NCI-H2171 (cell line): ENCODE measurements at regions not wholly inside any gene's neighbourhood (a gene's known extent, or its start where the extent isn't known, plus 50 kb on each side); places are given as distances from the start of the nearest gene placed in this dataset.

Experiments
- DNase-seq: peaks from one replicate; lab custom pipeline; 2025; lab: John Stamatoyannopoulos, UW

DNA sequence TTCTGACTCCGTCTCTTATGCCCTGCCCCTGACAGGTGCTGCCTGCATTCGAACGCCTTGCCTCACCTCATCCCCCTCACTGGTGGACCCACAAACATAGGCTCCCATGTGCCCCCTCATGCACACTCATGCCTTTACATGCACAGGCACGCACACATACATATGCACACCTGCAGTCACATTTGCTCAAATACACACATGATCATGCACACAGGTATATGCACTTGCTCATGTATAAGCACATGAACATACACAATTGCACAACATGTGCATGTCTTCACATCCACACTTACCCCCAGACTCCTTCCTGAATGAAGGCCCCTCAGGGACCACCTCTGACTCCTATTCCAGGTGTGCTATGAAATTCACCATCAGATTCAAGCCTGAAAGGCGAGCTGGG lies 506.9 kb downstream of the PTPRU start:
- DNase-seq: no peak

DNA sequence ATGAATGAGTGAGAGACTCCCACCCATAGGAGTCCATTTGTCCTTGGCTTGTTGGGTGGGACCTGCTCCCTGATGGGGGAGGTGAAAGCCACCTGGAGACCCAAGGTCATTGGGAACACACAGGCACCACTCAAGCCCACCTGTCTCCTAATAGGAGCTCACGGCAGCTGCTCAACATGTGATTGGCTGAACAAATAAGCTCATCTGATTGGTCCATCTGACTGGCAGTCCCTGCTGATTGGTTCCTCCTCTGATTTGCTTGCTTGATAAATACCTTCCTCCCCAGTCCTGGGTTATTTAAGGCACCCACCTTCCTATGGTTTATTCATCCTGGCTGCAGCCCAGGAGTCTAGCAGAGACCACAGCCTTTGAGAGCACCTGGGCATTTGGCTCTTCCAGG lies 502.9 kb downstream of the PTPRU start:
- DNase-seq: no peak

GRCh38 chr1:29736582-29737188 lies 500.4 kb downstream of the PTPRU start:
- DNase-seq: no peak

- no peak for DNase-seq
These were observed 496.1 kb downstream of the PTPRU start for GRCh38 chr1:29732453-29732852.

DNA sequence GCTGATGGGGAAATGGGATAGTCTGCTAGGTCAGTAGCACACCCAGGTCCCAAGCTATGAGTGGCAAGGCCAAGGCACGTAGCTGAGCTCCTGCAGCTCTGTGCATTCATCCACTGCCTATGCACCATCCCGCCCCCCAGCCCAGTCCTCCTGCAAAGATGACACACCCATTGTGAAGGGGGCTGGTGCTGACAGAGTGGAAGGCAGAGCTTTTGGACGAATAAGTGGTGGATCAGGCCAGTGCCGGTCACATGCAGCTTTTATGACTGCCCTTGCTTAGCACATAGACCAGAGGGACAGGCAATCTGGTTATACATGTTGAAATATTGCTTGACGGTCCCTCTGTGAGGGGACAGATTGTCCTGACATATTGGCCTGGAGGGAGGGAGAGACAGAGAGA lies 494.3 kb downstream of the PTPRU start:
- no peak for DNase-seq

GRCh38 chr1:29729281-29729680 lies 493.0 kb downstream of the PTPRU start:
- DNase-seq: no peak

DNA sequence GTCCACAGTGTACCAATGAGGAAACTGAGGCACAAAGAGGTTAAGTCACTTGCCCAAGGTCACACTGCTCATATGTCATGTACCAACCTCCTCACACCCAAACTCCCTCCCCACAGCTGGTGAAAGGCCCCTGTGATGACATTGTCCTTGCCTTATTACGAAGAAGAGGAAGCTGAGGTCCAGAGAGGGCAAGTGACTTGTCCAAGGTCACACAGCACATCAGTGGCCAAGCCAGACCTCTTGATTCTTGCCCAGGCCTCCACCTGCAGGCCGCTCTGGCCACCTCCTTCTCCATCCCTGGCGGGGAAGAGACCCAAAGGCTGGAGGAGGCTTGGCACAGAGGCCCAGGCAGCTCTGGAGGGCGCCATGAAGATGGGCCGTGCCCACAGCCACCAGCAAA lies 492.4 kb downstream of the PTPRU start:
- DNase-seq: no peak

DNA sequence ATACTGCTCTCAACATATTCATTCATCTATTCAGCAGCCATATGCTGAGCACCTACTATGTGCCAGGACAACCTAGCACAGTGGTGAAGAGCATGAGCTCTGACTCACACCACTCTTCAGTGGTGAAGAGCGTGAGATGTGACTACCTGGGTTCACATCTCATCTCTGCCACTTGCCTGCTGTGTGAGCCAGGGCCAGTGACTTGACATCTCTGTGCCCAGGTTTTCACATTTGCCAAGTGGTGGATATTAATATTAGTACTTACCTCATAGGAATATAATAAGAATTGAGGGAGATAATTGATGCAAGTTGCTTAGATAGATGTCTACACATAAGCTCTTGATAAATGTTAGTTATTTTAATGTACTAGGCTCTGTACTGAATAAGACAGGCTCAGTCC lies 488.9 kb downstream of the PTPRU start:
- no peak for DNase-seq

DNA sequence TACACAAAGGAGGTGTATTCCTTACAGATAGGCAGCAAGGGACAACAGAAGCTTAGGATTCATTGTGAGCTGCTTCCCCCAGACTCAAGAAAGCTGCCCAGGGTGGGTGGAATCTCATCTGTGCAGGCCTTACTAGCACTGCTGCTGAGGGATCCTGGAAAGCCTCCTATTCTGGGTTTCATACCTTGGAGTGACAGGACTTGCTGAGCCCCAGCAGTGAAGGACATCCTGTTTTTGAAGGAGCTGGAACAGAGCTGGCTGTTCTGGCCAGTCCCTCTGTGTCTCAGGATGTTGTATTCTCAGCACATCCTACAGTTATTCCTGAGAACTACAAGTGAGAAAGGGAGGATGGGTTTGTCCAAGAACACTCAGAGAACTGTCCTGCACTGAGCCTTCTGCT lies 486.3 kb downstream of the PTPRU start:
- no peak for DNase-seq

GRCh38 chr1:29719253-29719652 lies 482.9 kb downstream of the PTPRU start:
- no peak for DNase-seq

- no peak for DNase-seq
These were observed 482.5 kb downstream of the PTPRU start for GRCh38 chr1:29718791-29719190.

- DNase-seq: no peak
These were observed 480.0 kb downstream of the PTPRU start for GRCh38 chr1:29716306-29716705.

GRCh38 chr1:29713857-29714256 lies 477.5 kb downstream of the PTPRU start:
- no peak for DNase-seq

- no peak for DNase-seq
These were observed 476.5 kb downstream of the PTPRU start for GRCh38 chr1:29712801-29713200.

DNA sequence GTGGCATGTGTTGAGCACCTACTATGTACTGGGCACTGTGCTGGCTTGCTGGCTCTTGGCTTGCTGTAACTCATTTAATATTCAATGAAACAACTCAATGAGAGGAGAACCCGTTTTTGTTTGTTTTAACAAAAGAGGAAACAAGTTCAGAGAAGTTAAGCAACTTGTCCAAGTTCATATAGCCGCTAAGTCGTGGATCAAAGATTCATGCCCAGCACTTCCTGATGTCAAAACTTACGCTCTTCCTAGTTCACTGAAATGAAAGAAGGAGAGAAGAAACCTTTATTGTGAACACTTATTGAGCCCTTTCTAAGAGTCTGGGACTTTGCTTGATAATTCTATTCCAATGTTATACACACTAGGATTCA lies 475.9 kb downstream of the PTPRU start:
- no peak for DNase-seq

DNA sequence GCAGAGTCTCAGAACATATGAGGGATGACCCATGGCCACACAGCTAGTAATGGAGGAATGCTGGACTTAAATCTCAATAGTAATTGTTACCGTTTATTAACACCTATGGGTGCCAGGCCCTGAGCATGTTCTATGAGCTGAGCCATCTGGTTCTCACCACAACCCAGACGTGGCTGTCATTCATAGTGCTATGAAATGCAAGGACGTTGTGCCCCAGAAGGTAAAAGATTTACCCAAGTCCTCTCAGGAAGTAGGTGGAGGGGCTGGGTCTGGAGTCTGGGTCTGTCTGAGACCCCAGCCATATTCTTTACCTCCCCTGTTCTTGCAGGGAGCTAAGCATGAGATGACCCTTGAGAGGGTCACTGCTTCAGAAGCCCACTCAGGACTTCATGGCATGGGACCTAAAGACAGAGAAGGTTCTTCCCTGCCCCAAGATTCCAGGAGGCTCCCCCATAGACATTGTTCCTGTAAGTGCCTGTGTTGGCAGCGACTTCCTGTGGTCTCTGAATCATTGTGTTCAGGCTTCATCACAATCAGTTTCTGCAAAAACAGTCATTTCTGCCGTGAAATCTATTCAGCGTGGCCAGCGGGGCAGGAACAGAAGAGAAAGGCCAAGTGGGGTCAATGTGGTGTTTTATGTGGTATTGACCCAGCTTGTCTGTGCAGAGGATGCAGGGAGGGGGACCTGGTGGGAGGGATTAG lies 475.4 kb downstream of the PTPRU start:
- no peak for DNase-seq

DNA sequence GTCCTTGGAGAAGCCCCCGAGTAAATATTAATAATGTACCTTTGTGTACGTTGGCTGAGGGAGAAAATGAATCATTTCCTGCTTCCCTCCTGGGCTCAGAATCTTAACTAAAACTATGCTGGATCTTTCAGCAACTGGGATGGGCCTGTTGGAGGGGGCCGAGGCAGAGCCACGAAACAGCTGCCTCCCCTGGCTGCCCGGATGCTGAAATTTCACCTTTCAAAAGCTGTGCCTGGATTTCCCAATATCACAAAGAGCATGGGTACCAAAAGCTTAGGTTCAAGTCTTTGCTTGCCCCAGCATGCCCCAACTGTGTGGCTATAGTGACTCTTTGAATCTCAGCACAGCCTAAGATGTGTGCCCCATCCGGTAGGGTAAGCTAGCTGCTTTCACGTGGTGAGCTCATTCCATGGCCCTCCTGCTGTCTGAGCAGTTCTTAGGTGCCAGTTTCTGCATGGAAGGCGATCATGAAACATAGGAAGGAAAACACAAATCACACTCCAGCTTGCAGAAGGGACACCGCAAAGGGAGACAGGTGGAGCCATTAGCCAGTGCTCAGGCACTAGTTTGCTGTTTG lies 473.5 kb downstream of the PTPRU start:
- DNase-seq: peak; percentile 52

DNA sequence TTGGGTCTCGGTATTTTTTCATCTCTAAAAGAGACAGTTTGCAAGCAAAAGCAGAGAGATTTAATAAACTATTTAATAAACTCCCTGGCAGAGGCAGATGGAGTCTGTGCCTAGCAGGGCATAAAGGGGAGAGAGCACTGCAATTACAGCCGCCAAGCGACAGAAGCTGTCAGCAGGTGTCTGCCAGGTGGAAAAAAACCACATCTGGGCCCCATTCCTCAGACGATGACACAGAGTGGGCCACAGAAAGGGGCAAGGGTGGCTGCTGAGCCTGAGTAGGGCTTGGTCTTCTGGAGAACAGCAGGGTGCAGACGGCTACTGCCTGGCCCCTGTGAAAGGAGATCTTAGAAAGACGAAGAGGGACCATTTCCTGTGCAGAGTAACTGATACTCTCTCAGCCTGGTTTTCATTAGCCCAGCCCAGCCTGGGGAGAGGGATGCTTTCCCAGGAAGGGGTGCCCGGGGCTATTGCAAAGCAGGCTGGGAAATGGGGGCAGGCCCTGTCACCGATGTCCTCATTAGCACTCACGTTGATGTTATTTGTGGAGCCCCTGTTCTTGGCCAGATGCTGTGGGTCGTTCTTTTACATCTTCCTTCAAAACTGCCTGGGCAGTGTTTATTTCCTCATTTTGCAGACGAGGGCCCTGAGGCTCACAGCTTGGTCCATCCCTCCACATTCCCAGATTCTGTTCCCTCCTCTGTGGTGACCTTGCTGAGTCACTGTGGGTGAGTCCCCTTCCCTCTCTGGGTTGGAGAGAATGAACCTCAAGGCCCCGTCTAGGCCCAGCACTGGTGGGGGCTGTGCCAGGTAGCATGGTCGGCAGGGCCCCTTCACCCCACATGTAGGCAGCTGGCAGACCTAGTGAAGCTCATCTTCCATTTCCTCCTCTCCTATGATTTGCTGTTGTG lies 472.7 kb downstream of the PTPRU start:
- peak; percentile 88 for DNase-seq

DNA sequence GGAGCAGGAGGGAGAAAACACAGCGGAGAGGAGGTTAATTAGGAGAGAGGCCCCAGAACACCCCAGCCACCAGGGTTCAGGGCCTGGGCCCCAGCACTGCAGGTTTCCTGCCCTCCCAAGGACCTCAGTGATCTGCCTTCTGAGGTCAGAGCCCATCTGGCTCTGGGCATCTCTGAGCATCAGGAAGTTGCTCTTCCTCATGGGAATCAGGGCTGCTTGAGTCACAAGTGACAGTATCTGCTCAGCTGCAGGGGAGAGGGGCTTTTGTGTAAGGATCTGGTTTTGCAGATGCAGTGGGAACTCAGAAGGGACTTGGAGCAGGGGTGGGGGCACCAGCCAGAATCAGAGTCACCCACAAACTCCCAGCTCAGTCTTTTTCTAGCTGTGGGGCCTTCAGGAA lies 472.1 kb downstream of the PTPRU start:
- DNase-seq: peak; percentile 78

GRCh38 chr1:29707796-29708195 lies 471.5 kb downstream of the PTPRU start:
- no peak for DNase-seq

DNA sequence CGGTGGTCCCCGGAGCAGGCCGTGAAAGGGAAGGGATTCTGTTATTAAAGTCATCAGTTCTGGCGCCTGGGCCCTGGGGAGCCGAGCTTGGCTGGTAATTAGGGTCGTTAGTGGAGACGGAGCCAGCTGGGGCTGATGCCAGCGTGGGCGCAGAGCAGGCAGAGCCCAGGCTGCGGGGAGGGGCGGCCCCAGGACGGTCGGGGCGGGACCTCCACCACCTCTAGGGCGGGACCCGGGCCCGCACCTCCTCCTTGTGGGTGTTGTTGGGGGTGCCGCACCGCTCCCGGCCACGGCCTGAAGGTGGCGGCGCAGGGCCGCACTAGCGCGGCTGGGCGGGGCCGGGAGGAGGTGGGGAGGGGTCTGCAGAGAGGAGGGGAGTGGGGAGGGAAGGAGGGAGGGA lies 470.6 kb downstream of the PTPRU start:
- DNase-seq: peak; percentile 95

DNA sequence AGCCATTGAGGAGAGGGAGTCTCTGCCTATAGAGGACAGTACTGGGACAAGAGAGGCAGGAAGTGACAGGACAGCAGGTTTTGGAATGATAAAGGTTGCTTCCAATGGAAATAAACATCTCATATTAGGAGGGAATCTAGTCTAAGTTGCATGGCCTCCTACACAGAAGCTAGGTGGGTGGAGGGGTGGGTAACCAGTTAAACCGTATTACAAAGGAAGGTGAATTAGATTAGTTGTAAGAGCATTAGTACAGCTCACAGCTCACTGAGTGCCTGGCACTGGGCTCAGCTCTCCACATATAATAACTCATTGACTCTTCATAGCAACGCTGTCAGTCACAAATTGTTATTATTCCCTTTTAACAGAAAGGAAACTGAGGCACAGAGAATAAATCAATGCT lies 468.1 kb downstream of the PTPRU start:
- DNase-seq: no peak
